Epithelial cell of proximal tubule (primary cell): ENCODE measurements at regions not wholly inside any gene's neighbourhood (a gene's known extent, or its start where the extent isn't known, plus 50 kb on each side); places are given as distances from the start of the nearest gene placed in this dataset.

Source experiments
- DNase-seq: peaks from one replicate; pipeline ENCODE4 v3.0.0-alpha.2; 2011; ENCODE audit warnings: low read depth
- H3K4me3 ChIP-seq: 2 replicates; pipeline ENCODE4 v1.5.1; 2011; ENCODE audit warnings: low read depth, mild to moderate bottlenecking, low read length
- CTCF ChIP-seq: conservative IDR thresholded peaks from 2 replicates; pipeline ENCODE4 v1.5.1; 2012; ENCODE audit warnings: low read depth, mild to moderate bottlenecking, low read length

- H3K4me3 ChIP-seq, result no peak overlapping the region
- DNase-seq, result no peak
- no peak for TF ChIP-seq CTCF
Measured at GRCh38 chr5:2138896-2139295, 256.2 kb upstream of the IRX4 start.

GRCh38 chr5:2137444-2138050 is 254.8 kb upstream of the IRX4 start:
- no peak overlapping the region for H3K4me3 ChIP-seq
- TF ChIP-seq CTCF, result no peak
- DNase-seq, result no peak

GRCh38 chr5:2136728-2137333 is 254.1 kb upstream of the IRX4 start:
- no peak for TF ChIP-seq CTCF
- H3K4me3 ChIP-seq, result no peak overlapping the region
- no peak for DNase-seq

GRCh38 chr5:2135833-2136232 is 253.1 kb upstream of the IRX4 start:
- TF ChIP-seq CTCF, result no peak
- DNase-seq, result no peak
- H3K4me3 ChIP-seq, result no peak overlapping the region

- DNase-seq, result no peak
- no peak for TF ChIP-seq CTCF
- no peak overlapping the region for H3K4me3 ChIP-seq
Measured at GRCh38 chr5:2135354-2135753, 252.6 kb upstream of the IRX4 start.

GRCh38 chr5:2134543-2135292 is 252.0 kb upstream of the IRX4 start:
- no peak for DNase-seq
- H3K4me3 ChIP-seq, result no peak overlapping the region
- no peak for TF ChIP-seq CTCF
